Breast epithelium (tissue), 3 donors: ENCODE measurements at regions not wholly inside any gene's neighbourhood (a gene's known extent, or its start where the extent isn't known, plus 50 kb on each side); places are given as distances from the start of the nearest gene placed in this dataset.

ENCODE experiments used
- CTCF ChIP-seq, 3 donors: fragments of 450-650 bp; IDR thresholded peaks; one replicate each; pipeline ENCODE4 v1.5.1; 2016 to 2017; ENCODE audit warnings: antibody characterized with exemption in 3 of 3, mild to moderate bottlenecking in 3 of 3, moderate library complexity in 3 of 3
- POLR2A ChIP-seq: fragments of 450-650 bp; IDR thresholded peaks from one replicate; pipeline ENCODE4 v1.6.1; 2016; ENCODE audit warnings: antibody characterized with exemption, mild to moderate bottlenecking, moderate library complexity

- no peak for TF ChIP-seq CTCF (IDR thresholded peaks at IDR 0.05)
- no peak for TF ChIP-seq POLR2A
Measured at GRCh38 chr2:150572961-150573395, 85.5 kb upstream of the RND3 start.
